ENCODE measurements at regions not wholly inside any gene's neighbourhood (a gene's known extent, or its start where the extent isn't known, plus 50 kb on each side); places are given as distances from the start of the nearest gene placed in this dataset.

DNA sequence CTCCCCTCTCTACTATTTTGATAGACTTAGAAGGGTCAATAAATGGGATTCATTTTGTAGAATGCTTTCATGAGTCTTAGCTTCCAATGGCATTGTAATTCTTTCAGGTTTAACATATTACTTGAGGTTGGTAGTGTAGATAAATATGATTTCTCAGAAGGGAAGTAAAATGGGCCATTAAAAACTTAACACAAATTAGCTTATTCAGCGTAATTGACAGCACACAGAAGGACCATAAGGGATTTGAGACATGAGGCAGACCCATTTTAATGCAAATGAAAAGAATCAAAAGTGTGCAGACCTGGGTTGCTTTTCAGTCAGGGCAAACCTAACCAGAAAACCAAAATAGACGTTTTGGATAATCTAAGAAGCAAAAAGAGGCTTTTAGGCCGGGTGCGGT lies 156.6 kb upstream of the CNTNAP2 start:
- TF ChIP-seq, protein P1, sequence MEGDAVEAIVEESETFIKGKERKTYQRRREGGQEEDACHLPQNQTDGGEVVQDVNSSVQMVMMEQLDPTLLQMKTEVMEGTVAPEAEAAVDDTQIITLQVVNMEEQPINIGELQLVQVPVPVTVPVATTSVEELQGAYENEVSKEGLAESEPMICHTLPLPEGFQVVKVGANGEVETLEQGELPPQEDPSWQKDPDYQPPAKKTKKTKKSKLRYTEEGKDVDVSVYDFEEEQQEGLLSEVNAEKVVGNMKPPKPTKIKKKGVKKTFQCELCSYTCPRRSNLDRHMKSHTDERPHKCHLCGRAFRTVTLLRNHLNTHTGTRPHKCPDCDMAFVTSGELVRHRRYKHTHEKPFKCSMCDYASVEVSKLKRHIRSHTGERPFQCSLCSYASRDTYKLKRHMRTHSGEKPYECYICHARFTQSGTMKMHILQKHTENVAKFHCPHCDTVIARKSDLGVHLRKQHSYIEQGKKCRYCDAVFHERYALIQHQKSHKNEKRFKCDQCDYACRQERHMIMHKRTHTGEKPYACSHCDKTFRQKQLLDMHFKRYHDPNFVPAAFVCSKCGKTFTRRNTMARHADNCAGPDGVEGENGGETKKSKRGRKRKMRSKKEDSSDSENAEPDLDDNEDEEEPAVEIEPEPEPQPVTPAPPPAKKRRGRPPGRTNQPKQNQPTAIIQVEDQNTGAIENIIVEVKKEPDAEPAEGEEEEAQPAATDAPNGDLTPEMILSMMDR (IDR thresholded peaks at IDR 0.05; ENCODE audit: low read depth, low read length), result no peak
- no peak for TF ChIP-seq EZH2phosphoT487 (IDR thresholded peaks at IDR 0.05; ENCODE audit: low read depth)
